Gastroesophageal sphincter (tissue), 4 donors: ENCODE measurements at regions not wholly inside any gene's neighbourhood (a gene's known extent, or its start where the extent isn't known, plus 50 kb on each side); places are given as distances from the start of the nearest gene placed in this dataset.

Source experiments
- ATAC-seq: fragments of 150-250 bp; one replicate; pipeline ENCODE4 v1.9.1; 2016; ENCODE audit warnings: mild to moderate bottlenecking, moderate library complexity
- H3K27ac ChIP-seq, 4 donors: fragments of 200-600 bp; sonication (generic) in 3 of 4; 1 replicate in 3 of 4; 2 replicates in 1 of 4; pipeline ENCODE4 v1.5.1; 2016 to 2019
- H3K27me3 ChIP-seq: fragments of 200-600 bp; sonication (generic); one replicate; pipeline ENCODE4 v1.5.1; 2019
- H3K36me3 ChIP-seq, 2 donors: fragments of 200-600 bp; sonication (generic); one replicate each; pipeline ENCODE4 v1.5.1; 2019; ENCODE audit warnings: control low read depth in 1 of 2
- H3K4me1 ChIP-seq, 3 donors: fragments of 200-600 bp; sonication (generic); 1 replicate in 2 of 3; 2 replicates in 1 of 3; pipeline ENCODE4 v1.5.1; 2016 to 2019; ENCODE audit warnings: control low read depth in 2 of 3
- H3K4me3 ChIP-seq, 2 donors: fragments of 200-600 bp; sonication (generic); one replicate each; pipeline ENCODE4 v1.5.1; 2019; ENCODE audit warnings: mild to moderate bottlenecking in 1 of 2, moderate library complexity in 1 of 2
- H3K9me3 ChIP-seq, 3 donors: fragments of 200-600 bp; sonication (generic); one replicate each; pipeline ENCODE4 v1.5.1; 2017 to 2019; ENCODE audit warnings: control low read depth in 2 of 3
- EP300 ChIP-seq: sonication (generic); formaldehyde crosslinking; IDR thresholded peaks from one replicate; pipeline ENCODE4 v1.6.1; 2017; ENCODE audit warnings: antibody characterized with exemption, mild to moderate bottlenecking
- POLR2A ChIP-seq, 2 donors: fragments of 450-650 bp; IDR thresholded peaks; one replicate each; pipeline ENCODE4 v1.6.1; 2017; ENCODE audit warnings: antibody characterized with exemption in 2 of 2, mild to moderate bottlenecking in 2 of 2, moderate library complexity in 1 of 2
- POLR2AphosphoS5 ChIP-seq: sonication (generic); formaldehyde crosslinking; IDR thresholded peaks from one replicate; pipeline ENCODE4 v1.6.1; 2017; ENCODE audit warnings: antibody characterized with exemption
- WGBS, 2 donors: methylation state at CpG; one replicate each; pipeline ENCODE4 v1.1.5; 2018; ENCODE audit warnings: low coverage in 1 of 2; 5-methylcytosine and 5-hydroxymethylcytosine counted together
- TF ChIP-seq, protein P1 (sequence below), 4 experiments: fragments of 200-600 bp in 2 of 4; fragments of 450-650 bp in 2 of 4; sonication (generic) in 1 of 4; IDR thresholded peaks; one replicate each; pipeline ENCODE4 v1.5.1; 2017 to 2019; ENCODE audit warnings: antibody characterized with exemption in 4 of 4, mild to moderate bottlenecking in 2 of 4, moderate library complexity in 2 of 4

- TF ChIP-seq, protein P1, sequence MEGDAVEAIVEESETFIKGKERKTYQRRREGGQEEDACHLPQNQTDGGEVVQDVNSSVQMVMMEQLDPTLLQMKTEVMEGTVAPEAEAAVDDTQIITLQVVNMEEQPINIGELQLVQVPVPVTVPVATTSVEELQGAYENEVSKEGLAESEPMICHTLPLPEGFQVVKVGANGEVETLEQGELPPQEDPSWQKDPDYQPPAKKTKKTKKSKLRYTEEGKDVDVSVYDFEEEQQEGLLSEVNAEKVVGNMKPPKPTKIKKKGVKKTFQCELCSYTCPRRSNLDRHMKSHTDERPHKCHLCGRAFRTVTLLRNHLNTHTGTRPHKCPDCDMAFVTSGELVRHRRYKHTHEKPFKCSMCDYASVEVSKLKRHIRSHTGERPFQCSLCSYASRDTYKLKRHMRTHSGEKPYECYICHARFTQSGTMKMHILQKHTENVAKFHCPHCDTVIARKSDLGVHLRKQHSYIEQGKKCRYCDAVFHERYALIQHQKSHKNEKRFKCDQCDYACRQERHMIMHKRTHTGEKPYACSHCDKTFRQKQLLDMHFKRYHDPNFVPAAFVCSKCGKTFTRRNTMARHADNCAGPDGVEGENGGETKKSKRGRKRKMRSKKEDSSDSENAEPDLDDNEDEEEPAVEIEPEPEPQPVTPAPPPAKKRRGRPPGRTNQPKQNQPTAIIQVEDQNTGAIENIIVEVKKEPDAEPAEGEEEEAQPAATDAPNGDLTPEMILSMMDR (IDR thresholded peaks at IDR 0.05): no peak
- TF ChIP-seq EP300 (no peak), POLR2A (IDR thresholded peaks at IDR 0.05) (no peak), POLR2AphosphoS5 (no peak)
- no peaks in the 10 kb centered on the region for H3K4me1 ChIP-seq
- ATAC-seq: no peak
- no peaks in the 10 kb centered on the region for H3K9me3 ChIP-seq
- H3K4me3 ChIP-seq: no peak overlapping the region
- no peaks in the 10 kb centered on the region for H3K36me3 ChIP-seq
- no peak overlapping the region for H3K27ac ChIP-seq
- H3K27me3 ChIP-seq: no peaks in the 10 kb centered on the region
Observed at GRCh38 chr7:15143936-15144335, 241.4 kb upstream of the DGKB start.

GRCh38 chr7:15143121-15143520, 240.6 kb upstream of the DGKB start:
- TF ChIP-seq EP300: no peak
- TF ChIP-seq, protein P1 (IDR thresholded peaks at IDR 0.05): no peak
- no peak for TF ChIP-seq POLR2A (IDR thresholded peaks at IDR 0.05)
- no peak for TF ChIP-seq POLR2AphosphoS5
- H3K9me3 ChIP-seq: no peaks in the 10 kb centered on the region
- no peak overlapping the region for H3K27ac ChIP-seq
- H3K27me3 ChIP-seq: no peaks in the 10 kb centered on the region
- WGBS, 2 donors: 84 to 91% methylated on average over 2 to 3 of the region's 3 CpGs
- H3K36me3 ChIP-seq: no peaks in the 10 kb centered on the region
- no peaks in the 10 kb centered on the region for H3K4me1 ChIP-seq
- ATAC-seq: no peak
- no peak overlapping the region for H3K4me3 ChIP-seq

- no peaks in the 10 kb centered on the region for H3K36me3 ChIP-seq
- no peak for TF ChIP-seq EP300
- TF ChIP-seq, protein P1 (IDR thresholded peaks at IDR 0.05): no peak
- TF ChIP-seq POLR2A (IDR thresholded peaks at IDR 0.05): no peak
- no peak for TF ChIP-seq POLR2AphosphoS5
- WGBS, 2 donors: 88 to 92% methylated on average over 2 of the region's 2 CpGs
Observed at GRCh38 chr7:15140431-15140830, 237.9 kb upstream of the DGKB start.

DNA sequence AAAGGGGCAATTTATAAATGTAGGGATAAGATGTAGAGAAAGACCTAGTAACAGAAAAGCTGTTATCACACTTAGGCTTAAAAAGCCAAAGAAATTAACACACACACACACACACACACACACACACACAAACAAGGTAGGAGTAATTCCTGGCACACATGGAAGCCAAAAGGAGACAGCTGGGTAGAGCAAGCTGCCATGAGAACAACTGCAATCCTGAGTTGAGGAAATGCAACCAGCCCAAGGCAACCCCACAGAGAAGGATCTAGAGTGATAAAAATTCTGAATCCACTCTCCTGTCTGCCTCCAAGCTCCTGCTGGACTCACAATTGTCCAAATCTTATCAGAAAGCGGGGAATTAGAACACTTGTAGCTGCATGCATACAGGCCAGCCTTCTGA, 229.1 kb upstream of the DGKB start:
- H3K4me3 ChIP-seq: no peak overlapping the region
- no peak overlapping the region for H3K27ac ChIP-seq
- H3K9me3 ChIP-seq: no peaks in the 10 kb centered on the region
- 83 to 86% methylated on average over 1 of the region's 1 CpG for WGBS, 2 donors
- TF ChIP-seq POLR2A (IDR thresholded peaks at IDR 0.05): no peak
- TF ChIP-seq EP300: no peak
- TF ChIP-seq POLR2AphosphoS5: no peak
- TF ChIP-seq, protein P1 (IDR thresholded peaks at IDR 0.05): no peak
- H3K4me1 ChIP-seq: no peaks in the 10 kb centered on the region
- no peak for ATAC-seq
- no peaks in the 10 kb centered on the region for H3K27me3 ChIP-seq
- H3K36me3 ChIP-seq: no peaks in the 10 kb centered on the region

More at GRCh38 chr7:15140431-15140830, 237.9 kb upstream of the DGKB start:
- Histone ChIP-seq H3K27ac (no peak overlapping the region), H3K4me1 (no peaks in the 10 kb centered on the region), H3K27me3 (no peaks in the 10 kb centered on the region), H3K4me3 (no peak overlapping the region), H3K9me3 (no peaks in the 10 kb centered on the region)
- no peak for ATAC-seq

DNA sequence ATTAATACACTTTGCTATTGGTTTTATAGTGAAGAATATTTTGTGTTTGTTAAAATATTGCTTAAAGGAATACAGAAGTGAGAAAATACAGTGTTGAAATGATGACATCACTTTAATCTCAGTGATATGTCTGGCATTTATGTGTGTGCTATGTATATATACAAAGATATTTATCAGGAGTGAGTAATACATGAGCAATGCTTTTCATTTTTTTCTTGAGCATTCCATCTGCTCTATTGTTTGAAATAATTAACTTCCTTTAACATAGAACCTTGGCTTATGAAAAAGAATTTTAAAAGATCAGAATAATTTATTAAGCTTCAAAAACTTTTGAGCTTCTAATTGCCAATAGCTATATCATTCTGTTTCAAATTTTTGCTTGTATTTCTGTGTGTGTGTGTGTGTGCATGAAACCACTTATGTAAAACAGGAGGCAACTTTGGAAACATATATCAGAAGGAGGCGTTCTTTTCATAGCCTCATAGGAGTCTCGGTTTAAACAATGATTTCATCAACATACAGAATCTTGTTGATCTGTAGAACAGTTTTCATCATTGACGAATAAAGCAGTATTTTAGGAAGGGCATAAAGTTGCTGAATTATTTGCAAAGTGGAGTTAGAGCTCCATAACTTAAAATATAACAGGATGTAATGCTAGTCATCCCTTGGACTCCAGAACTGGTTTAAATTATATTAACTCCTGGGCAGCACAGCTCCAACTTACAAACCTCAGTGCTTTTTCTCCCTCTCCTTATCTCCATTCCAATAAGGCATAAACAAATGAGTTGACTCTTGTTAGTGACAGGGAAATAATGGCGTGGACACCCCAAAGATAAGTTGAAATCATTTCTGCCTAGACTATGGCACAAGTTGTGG, 228.4 kb upstream of the DGKB start:
- Histone ChIP-seq H3K27me3 (no peaks in the 10 kb centered on the region), H3K36me3 (no peaks in the 10 kb centered on the region)

More for the DNA sequence above, 228.4 kb upstream of the DGKB start:
- 60 to 69% methylated on average over 4 of the region's 4 CpGs for WGBS, 2 donors
- H3K9me3 ChIP-seq: no peaks in the 10 kb centered on the region
- no peak overlapping the region for H3K4me3 ChIP-seq
- ATAC-seq: no peak
- TF ChIP-seq POLR2A (IDR thresholded peaks at IDR 0.05) (no peak), POLR2AphosphoS5 (no peak), EP300 (no peak)
- TF ChIP-seq, protein P1 (IDR thresholded peaks at IDR 0.05): no peak
- no peak overlapping the region for H3K27ac ChIP-seq
- H3K4me1 ChIP-seq: no peaks in the 10 kb centered on the region
